ENCODE measurements at regions not wholly inside any gene's neighbourhood (a gene's known extent, or its start where the extent isn't known, plus 50 kb on each side); places are given as distances from the start of the nearest gene placed in this dataset.

GRCh38 chr20:50250679-50251382 lies 60.2 kb downstream of the CEBPB start:
- no peak overlapping the region for H3K27ac Mint-ChIP-seq
- peaks cover 6% of the 10 kb centered on the region for H3K27me3 Mint-ChIP-seq (ENCODE audit: low read depth, poor library complexity)
- DNase-seq, result no peak
- H3K9me3 Mint-ChIP-seq, result no peaks in the 10 kb centered on the region
- TF ChIP-seq, protein P1, sequence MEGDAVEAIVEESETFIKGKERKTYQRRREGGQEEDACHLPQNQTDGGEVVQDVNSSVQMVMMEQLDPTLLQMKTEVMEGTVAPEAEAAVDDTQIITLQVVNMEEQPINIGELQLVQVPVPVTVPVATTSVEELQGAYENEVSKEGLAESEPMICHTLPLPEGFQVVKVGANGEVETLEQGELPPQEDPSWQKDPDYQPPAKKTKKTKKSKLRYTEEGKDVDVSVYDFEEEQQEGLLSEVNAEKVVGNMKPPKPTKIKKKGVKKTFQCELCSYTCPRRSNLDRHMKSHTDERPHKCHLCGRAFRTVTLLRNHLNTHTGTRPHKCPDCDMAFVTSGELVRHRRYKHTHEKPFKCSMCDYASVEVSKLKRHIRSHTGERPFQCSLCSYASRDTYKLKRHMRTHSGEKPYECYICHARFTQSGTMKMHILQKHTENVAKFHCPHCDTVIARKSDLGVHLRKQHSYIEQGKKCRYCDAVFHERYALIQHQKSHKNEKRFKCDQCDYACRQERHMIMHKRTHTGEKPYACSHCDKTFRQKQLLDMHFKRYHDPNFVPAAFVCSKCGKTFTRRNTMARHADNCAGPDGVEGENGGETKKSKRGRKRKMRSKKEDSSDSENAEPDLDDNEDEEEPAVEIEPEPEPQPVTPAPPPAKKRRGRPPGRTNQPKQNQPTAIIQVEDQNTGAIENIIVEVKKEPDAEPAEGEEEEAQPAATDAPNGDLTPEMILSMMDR (IDR thresholded peaks at IDR 0.05), result no peak
- no peak overlapping the region for H3K4me3 Mint-ChIP-seq
- peaks cover 28% of the 10 kb centered on the region for H3K4me1 Mint-ChIP-seq
- no peaks in the 10 kb centered on the region for H3K36me3 Mint-ChIP-seq (ENCODE audit: low read depth)

DNA sequence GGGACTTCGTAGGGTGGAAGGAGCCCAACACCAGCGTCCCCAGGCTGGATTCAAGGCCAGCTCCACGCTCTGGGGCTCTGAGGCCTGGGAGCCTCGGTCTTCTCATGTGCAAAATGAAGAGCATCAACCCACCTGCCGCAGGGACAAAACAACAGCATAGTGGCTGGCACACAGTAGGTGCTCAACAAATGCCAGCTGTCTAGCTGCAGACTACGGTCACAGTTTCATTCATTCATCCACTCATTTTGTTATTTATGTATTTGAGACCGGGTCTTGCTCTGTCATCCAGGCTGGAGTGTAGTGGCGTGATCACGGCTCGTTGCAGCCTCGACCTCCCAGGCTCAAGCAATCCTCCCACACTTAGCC lies 60.7 kb downstream of the CEBPB start:
- Mint-ChIP-seq H3K4me3 (no peak overlapping the region), H3K36me3 (ENCODE audit: low read depth) (no peaks in the 10 kb centered on the region), H3K4me1 (peaks cover 30% of the 10 kb centered on the region), H3K27me3 (ENCODE audit: low read depth, poor library complexity) (peaks cover 6% of the 10 kb centered on the region), H3K27ac (no peak overlapping the region), H3K9me3 (no peaks in the 10 kb centered on the region)
- no peak for DNase-seq
- TF ChIP-seq, protein P1 (IDR thresholded peaks at IDR 0.05), result no peak

- Mint-ChIP-seq H3K4me3 (no peak overlapping the region), H3K4me1 (peaks cover 33% of the 10 kb centered on the region), H3K27me3 (ENCODE audit: low read depth, poor library complexity) (peaks cover 3% of the 10 kb centered on the region), H3K9me3 (no peaks in the 10 kb centered on the region), H3K27ac (no peak overlapping the region), H3K36me3 (ENCODE audit: low read depth) (no peaks in the 10 kb centered on the region)
- DNase-seq, result no peak
- TF ChIP-seq, protein P1 (IDR thresholded peaks at IDR 0.05), result no peak
These were observed 61.4 kb downstream of the CEBPB start for GRCh38 chr20:50251992-50252511.

- DNase-seq, result no peak
- peaks cover 35% of the 10 kb centered on the region for H3K4me1 Mint-ChIP-seq
- H3K27me3 Mint-ChIP-seq (ENCODE audit: low read depth, poor library complexity), result peaks cover 3% of the 10 kb centered on the region
- H3K9me3 Mint-ChIP-seq, result no peaks in the 10 kb centered on the region
- TF ChIP-seq, protein P1 (IDR thresholded peaks at IDR 0.05), result no peak
- H3K27ac Mint-ChIP-seq, result peak overlapping the region; percentile 10
- no peaks in the 10 kb centered on the region for H3K36me3 Mint-ChIP-seq (ENCODE audit: low read depth)
- H3K4me3 Mint-ChIP-seq, result no peak overlapping the region
These were observed 62.1 kb downstream of the CEBPB start for GRCh38 chr20:50252701-50253100.

- DNase-seq, result no peak
- TF ChIP-seq, protein P1 (IDR thresholded peaks at IDR 0.05), result no peak
- H3K9me3 Mint-ChIP-seq, result no peaks in the 10 kb centered on the region
- no peaks in the 10 kb centered on the region for H3K36me3 Mint-ChIP-seq (ENCODE audit: low read depth)
- peaks cover 33% of the 10 kb centered on the region for H3K4me1 Mint-ChIP-seq
- H3K27ac Mint-ChIP-seq, result no peak overlapping the region
- no peak overlapping the region for H3K4me3 Mint-ChIP-seq
- H3K27me3 Mint-ChIP-seq (ENCODE audit: low read depth, poor library complexity), result peaks cover 3% of the 10 kb centered on the region
These were observed 62.5 kb downstream of the CEBPB start for GRCh38 chr20:50253101-50253500.
